NOMO-1 (cell line): ENCODE measurements at regions not wholly inside any gene's neighbourhood (a gene's known extent, or its start where the extent isn't known, plus 50 kb on each side); places are given as distances from the start of the nearest gene placed in this dataset.
"Not testable (repeated sequence)": the region's sequence is repeated elsewhere in the genome, so short reads cannot be mapped to it uniquely, and the experiment has no call there.

ENCODE experiments used
- DNase-seq, 2 experiments: peaks; one replicate each; lab custom pipeline; 2025; ENCODE audit not compliant: unreplicated experiment in 2 of 2; lab: John Stamatoyannopoulos, UW

DNA sequence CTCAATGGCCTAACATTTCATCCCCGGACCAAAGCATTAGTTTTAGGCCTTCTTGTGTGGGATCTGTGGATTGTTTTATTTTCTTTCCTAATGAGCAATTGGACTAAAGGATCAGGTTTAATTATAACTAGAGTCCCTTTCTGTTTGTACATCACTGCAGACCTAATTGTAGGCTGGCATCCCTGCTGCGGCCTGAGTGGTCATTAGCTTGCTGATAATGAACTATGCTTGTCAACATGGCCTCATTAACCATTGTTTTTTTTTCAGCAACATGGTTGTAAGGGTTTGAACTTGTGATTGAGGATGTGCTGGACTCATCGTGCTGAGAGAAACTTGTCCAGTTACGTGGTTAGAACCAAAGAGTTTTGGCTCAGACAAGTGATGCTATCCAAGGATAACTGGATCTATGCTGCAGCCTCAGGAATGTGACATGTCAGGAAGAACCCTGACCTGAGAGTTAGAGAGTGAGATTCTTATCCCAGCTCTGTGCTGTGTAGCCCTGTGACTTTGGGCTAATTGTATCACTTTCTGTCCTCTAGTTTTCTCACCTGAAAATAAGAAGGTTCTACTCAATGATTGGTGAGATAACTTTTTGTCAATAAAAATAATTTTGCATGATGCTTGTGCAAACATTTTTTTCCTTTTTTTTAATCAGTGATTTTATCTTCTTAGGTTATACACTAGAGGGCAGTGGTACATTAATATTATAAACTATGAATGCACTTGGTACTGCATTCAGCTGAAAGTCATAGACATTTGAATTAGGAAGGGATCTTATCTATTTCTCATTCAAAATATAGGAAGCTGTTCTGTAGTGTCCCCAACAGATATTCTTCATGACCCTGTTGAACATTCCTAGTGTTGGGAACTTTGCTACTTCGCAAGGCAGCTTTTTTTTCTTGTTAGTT is 140.9 kb downstream of the RNF144B start:
- peak in 1 of 2 experiments; percentile 26 for DNase-seq

DNA sequence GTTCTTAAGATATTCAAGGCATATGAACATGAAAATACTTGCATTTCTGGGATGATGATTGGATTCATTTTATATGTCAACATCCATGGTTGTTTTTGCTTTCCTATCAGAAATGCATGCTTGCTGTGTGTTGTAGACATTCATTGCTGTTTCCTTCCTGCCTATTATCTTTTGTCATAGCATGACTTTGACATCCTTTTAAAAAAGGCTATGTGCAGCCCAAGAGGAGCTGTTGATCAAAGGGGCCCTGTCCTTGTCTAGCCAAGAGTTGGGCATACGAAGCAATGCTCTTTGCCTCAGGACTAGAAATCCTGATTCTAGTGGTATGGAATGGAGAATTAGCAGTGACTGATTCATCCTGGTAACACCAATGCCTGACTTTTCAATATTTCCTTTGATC is 143.1 kb downstream of the RNF144B start:
- no peak for DNase-seq

DNA sequence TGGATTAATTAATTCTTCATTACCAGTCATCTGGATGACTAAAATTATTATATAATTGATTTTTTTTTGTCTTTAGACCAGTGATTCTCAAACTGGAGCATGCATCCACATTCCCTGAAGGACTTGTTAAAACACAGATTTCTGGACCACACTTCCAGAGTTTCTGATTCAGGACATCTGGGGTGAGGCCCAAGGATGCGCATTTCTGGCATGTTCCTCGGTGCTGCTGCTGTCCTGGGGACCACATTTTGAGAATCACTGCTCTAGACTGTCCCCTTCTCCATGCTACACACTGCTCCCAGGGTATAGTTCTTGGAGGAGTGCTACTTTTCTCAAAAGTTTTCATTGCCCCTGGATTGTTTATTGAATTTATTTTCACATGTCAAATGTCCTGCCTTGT is 145.0 kb downstream of the RNF144B start:
- no peak for DNase-seq

DNA sequence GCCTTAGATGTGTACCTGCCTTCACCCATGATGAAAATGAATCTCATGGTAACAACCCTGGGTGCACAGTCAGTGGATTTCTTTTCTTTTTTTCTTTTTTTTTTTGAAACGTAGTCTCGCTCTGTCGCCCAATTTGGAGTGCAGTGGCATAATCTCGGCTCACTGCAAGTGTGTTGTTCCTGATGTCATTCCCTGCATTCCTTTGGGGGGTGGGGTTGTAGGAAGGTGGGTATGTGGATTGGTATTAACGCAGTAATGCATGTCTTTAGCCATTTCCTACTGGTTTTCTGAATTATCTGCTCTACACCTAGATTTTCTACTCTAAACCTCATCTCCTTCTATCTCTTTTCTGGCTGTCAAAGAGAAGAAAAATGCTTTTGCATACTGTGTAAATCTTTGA is 146.6 kb downstream of the RNF144B start:
- no peak for DNase-seq

DNA sequence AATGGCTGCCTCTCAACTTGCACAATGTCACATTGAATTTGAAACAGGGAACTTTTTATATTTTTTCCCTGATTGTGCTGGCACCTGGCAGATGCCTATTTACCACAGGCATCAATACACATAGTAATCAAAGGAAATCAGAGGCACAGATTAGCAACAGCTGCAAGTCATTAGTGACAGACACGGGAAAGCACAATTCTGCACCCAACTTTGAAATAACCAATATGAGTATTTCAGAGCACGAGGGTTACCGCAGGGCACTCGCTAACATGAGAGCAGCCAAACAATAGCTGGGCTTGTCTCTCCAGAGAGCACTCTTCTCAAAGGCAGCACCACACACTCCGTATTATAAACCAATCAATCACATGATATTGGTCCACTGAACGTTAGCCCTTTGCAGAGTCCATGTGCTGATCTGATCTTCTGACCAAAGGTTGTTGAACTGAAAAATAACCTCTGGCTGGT is 149.5 kb downstream of the RNF144B start:
- DNase-seq, result no peak

DNA sequence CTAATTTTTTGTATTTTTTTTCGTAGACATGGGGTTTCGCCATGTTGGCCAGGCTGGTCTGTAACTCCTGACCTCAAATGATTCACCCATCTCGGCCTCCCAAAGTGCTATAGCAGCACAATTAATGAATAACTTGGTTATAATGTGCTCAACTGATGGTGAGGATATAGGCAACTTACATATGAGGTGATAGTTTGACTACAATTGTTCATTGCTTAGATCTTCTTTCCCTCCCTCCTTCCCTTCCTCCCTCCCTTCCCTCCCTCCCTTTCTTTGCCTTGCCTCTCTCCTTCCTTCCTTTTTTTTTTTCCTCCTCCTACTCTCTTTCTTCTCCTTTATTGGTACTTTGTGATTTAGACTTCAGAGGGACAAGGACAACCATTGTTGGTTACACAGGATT is 151.2 kb downstream of the RNF144B start:
- DNase-seq, result no peak

DNA sequence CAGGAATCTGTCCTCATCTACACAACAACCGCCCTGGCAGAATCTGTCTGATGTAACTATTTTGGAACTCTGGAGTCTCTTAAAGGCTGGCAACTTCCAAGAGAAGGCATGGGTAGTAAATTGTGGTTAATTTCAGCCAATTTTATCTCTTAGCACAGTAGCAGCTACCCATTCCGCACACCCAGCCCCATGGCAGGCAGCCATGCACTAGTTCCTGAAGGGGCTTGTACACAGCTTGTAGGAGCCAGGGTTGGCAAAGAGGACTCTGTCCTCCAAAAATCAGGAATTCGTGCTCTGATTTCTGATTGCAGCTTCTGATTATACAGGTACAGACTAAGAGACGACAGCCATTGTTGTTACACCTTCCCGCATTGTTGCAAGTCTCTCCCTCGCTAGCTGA is 155.9 kb downstream of the RNF144B start:
- no peak for DNase-seq

DNA sequence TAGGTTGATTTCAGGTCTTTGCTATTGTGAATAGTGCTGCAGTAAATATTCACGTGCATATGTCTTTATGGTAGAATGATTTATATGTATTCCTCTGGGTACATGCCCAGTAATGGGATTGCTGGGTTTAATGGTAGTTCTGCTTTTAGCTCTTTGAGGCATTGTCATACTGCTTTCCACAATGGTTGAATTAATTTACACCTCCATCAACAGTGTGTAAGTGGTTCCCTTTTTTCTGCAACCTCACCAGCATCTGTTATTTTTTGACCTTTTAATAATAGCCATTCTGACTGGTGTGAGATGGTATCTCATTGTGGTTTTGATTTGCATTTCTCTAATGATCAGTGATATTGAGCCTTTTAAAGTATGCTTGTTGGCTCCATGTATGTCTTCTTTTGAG is 158.0 kb downstream of the RNF144B start:
- not testable (repeated sequence) for DNase-seq

DNA sequence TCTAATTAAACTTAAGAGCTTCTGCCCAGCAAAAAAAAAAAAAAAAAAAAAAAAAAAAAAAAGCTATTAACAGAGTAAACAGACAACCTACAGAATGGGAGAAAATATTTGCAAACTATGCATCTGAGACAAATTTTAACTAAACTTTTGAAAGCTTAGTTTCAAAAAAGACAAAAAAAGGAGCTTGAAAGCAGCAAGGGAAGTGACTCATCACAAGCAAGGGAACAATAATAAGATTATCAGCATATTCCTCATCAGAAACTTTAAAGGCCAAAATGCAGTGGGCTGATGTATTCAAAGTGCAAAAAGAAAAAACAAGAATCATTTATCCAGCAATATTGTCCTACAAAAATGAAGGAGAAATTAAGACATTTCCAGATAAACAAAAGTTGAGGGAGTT is 158.6 kb downstream of the RNF144B start:
- DNase-seq, result no peak

DNA sequence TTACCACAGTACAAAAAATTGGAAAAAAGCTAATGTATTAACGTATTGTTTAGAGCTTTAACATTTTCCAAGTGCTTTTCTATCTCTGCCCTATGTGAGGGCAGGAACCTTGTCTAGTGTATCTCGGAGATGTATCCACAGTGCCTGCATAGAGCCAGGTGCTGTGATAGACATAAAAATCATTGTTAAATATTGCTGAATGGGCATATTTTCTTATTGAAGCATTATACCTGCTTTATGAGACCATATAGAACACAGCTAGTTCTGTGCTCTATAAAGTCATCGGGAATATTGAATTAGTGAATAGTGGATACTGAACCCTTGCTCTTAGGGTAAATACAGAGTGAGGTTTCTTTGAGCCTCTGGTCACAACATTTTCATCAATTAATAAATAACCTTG is 163.0 kb downstream of the RNF144B start:
- no peak for DNase-seq

DNA sequence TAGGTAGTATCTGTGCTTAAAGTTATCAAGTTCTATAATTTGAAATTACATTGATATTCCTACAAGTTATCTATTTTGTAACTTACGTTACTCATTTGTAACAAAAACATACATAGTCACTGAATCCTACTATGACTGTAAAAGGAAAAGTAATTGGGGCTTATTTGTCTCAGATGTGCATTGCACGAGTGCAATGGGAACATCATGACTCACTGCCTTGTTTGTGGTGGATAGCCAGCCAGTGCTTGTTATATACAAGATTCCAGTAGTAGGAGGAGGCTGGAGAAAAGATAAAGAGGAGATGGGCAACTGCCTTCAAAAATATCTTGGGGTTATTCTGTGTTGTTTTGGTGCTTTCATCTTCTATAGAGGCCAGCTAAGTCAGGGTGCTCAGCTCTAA is 164.1 kb downstream of the RNF144B start:
- no peak for DNase-seq

DNA sequence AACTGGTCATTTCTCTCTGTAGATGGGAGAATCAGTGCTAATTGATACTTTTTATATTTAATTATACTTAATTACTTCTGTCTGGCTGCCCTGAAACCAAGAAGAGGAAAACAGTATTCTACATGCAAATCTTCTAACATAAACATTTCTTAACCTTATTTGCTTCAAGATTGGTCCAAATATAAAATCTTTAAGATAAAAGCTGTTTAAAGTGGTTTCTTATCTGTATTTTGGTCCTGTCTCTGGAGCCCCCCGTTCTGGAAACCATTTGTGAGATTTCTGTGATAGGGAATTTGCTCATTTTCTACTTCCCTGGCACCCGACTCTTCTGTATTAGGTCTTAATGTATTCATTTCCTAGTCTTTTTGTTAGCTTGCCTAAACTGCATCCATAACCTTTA is 168.6 kb downstream of the RNF144B start:
- no peak for DNase-seq

DNA sequence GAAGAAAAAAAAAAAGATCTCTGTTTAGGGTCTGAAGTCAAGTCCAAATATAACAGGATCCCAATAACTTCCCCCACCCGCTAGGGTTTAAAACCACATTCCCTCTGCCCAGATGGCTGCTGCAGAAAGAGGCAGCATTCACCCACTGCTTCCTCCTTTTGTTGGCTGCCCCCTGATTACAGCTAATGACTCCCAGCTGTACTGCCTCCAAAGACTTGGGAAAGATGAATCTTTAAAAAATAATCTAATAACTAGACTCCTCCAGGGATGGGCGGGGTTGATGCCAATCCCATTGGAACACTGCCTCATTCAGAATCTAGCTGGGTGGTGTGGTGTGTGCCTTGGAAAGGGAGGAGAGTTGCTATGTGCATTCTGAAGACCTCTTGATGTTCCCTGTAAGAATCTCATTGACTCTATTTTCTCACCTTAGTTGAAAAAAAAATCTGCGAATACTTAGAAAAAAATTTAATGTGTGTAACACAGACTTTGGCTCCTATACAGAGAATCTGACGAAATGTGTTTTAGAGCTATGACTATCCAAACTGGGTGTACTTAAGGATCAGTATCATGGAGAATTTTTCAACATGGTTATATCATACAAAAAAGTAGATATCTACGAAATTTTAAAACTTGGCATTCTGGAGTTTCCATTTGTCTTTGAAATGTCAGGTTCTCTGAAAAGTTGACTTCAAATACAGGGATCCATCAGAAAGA is 174.0 kb downstream of the RNF144B start:
- no peak for DNase-seq

DNA sequence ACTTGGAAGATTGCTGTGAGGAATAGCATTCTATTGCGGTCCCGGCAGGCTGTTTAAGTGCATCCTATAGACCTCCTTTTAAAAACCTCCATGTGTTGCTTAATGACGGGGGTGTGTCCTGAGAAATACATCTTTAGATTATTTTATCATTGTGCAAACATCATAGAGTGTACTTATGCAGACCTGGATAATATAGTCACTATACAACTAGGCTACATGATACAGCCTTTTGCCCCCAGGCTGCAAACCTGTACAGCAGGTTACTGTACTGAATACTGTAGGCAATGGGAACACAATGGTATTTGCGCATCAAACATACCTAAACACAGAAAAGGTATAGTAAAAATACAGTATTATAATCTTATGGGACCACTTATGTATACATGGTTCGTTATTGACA is 175.6 kb downstream of the RNF144B start:
- no peak for DNase-seq

DNA sequence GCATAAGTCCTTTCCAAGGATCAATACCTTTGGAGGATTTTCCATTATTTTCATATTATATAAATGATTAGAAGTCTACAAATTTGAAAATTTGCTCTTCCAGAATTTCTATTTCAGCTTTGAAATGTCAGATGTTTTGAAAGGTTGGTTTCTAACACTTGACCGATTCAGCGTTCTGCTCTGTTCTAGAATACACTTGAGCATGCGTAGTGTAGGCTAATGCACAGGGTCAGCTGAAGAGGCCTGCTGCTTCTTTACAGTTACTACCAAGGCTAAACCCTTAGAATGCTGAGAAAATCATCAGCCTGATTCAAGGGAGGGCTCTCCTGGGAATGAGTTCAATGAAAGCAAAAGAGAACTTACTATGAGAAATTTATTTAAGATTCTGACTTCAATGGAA is 177.6 kb downstream of the RNF144B start:
- no peak for DNase-seq

DNA sequence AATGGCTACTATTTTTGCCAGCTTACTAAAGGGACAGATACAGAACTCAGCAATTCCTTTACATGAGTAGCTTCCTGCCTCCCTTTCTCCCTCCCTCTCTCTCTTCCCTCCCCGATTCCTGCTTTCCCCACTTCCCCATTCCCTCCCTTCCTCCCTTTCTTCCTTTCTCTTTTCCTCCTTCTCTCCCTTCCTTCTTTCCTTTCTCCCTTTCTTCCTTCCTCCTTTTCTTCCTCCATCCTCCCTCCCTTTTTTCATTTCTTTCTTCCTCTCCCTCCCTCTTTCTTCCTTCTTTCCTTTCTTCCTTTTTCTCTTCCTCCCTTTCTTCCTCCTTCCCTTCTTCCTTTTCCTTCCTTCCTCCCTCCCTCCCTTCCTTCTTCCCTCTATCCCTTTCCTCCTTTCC is 178.1 kb downstream of the RNF144B start:
- DNase-seq, result no peak

DNA sequence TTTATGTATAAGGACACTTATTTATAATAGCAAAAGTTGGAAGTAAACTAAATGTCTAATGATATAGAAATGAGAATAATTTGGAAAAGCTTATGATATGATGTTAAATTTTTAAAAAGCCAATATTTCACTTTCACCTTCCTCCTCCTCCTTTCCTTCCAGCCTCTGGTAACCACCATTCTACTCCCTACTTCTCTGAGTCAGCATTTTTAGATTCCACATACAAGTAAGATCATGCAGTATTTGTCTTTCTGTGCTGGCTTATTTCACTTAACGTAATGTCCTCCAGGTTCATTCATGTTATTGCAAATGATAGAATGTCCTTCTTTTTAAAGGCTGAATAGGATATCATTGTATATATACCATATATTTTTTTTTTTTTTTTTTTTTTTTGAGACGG is 180.2 kb downstream of the RNF144B start:
- DNase-seq, result no peak

DNA sequence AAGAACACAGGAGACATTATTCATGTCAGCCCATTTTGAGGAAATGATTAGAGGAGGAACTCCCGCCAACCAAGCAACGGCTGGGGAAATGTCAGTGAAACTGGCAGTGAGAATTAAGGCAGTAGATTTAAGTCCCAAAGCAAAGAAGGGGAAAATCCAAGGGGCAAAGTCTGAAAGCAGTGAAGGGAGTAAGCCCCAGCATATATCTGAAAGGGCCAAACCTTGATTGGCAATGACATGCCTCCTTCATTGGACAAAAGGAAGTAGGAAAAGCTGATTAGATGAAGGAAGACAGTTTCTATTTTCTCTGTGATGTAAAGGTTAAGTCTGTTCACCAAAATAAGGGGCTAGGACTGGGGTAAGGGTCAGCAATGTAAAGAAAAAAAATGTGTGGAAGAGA is 190.3 kb downstream of the RNF144B start:
- DNase-seq, result peak; percentile 25 to 35

DNA sequence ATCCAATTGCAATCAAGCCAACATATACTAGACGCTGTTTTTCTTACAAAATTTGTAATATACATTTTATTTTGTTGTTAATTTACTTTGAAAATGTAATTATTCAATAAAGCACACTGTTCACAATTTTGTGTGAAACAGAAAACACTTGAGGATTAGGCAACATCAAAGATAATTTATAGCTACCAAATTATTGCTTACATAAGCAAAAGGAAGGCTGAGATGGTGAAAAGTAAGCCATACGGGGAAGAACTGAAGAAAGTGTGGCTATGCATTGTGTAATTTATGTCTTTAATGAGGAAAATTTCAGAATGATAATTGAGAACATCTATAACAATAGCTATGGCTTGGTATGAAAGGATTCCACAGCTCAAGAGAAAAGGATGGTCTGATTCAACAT is 192.0 kb downstream of the RNF144B start:
- DNase-seq, result peak in 1 of 2 experiments; percentile 16

DNA sequence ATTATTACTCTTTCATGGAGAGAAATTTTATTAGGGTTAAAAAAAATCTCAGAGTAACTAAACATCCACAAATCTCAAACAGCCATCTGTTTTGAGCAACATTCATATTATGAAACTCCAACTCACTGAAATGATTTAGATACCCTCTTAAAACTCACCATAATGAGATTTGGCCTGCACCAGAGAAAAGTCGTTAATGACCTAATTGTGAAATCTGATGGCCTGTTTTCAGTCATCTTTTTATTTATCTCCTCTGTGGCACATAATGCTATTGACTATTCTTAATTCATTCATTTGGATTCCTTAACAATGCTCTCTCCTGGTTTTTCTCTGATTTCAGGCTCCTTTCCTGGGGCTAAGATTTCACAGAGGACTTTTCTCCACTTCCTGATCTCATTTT is 192.7 kb downstream of the RNF144B start:
- DNase-seq, result peak in 1 of 2 experiments; percentile 14

DNA sequence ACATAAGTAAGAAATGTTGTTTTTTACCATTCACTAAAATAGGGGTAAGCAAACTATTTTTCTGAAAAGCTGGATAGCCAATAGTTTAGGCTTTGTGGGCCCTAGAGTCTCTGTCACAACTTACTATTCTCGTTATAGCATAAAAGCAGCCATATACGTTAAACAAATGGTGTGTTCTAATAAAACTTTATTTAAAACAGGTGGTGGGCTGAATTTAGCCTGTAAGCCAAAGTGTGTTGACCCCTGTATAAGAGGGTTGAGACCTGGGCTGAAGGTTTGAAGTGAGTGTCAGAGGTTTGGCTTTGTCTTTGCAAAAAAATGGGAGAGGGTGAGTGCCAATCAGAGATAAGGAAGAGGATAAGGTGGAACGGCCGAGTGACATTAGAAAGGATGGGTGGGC is 197.2 kb downstream of the RNF144B start:
- DNase-seq, result no peak

DNA sequence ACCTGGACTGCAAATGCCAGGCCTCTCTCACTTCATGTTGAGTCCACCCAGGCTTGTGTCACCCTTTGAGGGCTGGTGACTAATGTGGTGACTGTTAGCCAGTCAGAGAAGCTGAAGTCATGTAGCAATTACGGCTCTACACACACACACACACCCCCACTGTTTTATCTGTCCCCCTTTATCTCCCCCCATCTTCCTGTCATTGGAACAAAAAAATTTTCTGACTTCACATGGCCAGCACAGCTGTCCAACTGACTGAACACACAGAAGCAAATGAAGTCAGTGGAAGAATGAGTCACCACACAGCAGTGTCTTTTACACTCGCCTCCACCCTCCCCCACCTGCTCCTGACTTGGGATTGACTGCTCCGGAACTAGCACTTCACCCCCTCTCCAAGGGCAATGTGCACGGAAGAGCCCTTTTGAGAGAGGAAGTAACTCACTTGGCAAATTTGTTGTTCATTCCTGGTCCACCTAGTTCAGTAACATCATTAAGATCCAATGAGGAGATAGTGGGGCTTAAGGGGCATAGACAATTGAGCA is 198.0 kb downstream of the RNF144B start:
- DNase-seq, result peak; percentile 57 to 67
